Nephron progenitor cell (in vitro differentiated cells): ENCODE measurements at regions not wholly inside any gene's neighbourhood (a gene's known extent, or its start where the extent isn't known, plus 50 kb on each side); places are given as distances from the start of the nearest gene placed in this dataset.
"Not testable (repeated sequence)": the region's sequence is repeated elsewhere in the genome, so short reads cannot be mapped to it uniquely, and the experiment has no call there.

Source experiments
- DNase-seq: peaks from one replicate; pipeline ENCODE4 v3.0.0; 2021
- H3K27ac Mint-ChIP-seq: 2 replicates; pipeline ENCODE4 v1.8.0; 2021; ENCODE audit warnings: mild to moderate bottlenecking, moderate library complexity, mixed read lengths
- H3K27me3 Mint-ChIP-seq: 2 replicates; pipeline ENCODE4 v1.8.0; 2021; ENCODE audit warnings: mild to moderate bottlenecking, low read depth, mixed read lengths; ENCODE audit not compliant: poor library complexity
- H3K36me3 Mint-ChIP-seq: 2 replicates; pipeline ENCODE4 v1.8.0; 2021; ENCODE audit warnings: low read depth, mixed read lengths
- H3K4me1 Mint-ChIP-seq: 2 replicates; pipeline ENCODE4 v1.8.0; 2021; ENCODE audit warnings: mixed read lengths
- H3K4me3 Mint-ChIP-seq: 2 replicates; pipeline ENCODE4 v1.8.0; 2021; ENCODE audit warnings: mild to moderate bottlenecking, moderate library complexity, mixed read lengths
- H3K9me3 Mint-ChIP-seq: 2 replicates; pipeline ENCODE4 v1.8.0; 2021; ENCODE audit warnings: mild to moderate bottlenecking, moderate library complexity, mixed read lengths
- TF ChIP-seq, protein P1 (sequence below): fragments of 200-600 bp; sonication (generic); IDR thresholded peaks from 2 replicates; pipeline ENCODE4 v1.5.0; 2021; ENCODE audit warnings: antibody characterized with exemption

GRCh38 chr3:14268897-14269296 lies 90.3 kb downstream of the LSM3 start:
- TF ChIP-seq, protein P1, sequence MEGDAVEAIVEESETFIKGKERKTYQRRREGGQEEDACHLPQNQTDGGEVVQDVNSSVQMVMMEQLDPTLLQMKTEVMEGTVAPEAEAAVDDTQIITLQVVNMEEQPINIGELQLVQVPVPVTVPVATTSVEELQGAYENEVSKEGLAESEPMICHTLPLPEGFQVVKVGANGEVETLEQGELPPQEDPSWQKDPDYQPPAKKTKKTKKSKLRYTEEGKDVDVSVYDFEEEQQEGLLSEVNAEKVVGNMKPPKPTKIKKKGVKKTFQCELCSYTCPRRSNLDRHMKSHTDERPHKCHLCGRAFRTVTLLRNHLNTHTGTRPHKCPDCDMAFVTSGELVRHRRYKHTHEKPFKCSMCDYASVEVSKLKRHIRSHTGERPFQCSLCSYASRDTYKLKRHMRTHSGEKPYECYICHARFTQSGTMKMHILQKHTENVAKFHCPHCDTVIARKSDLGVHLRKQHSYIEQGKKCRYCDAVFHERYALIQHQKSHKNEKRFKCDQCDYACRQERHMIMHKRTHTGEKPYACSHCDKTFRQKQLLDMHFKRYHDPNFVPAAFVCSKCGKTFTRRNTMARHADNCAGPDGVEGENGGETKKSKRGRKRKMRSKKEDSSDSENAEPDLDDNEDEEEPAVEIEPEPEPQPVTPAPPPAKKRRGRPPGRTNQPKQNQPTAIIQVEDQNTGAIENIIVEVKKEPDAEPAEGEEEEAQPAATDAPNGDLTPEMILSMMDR = no peak
- H3K9me3 Mint-ChIP-seq = peaks cover 22% of the 10 kb centered on the region
- peaks cover 48% of the 10 kb centered on the region for H3K4me1 Mint-ChIP-seq
- no peaks in the 10 kb centered on the region for H3K36me3 Mint-ChIP-seq
- H3K4me3 Mint-ChIP-seq = no peak overlapping the region
- H3K27ac Mint-ChIP-seq = no peak overlapping the region
- DNase-seq = no peak
- H3K27me3 Mint-ChIP-seq = peaks cover 3% of the 10 kb centered on the region

GRCh38 chr3:14272041-14272958 lies 93.7 kb downstream of the LSM3 start:
- Mint-ChIP-seq H3K4me1 (peaks cover 53% of the 10 kb centered on the region), H3K9me3 (peaks cover 15% of the 10 kb centered on the region)
- not testable (repeated sequence) for H3K36me3 Mint-ChIP-seq, H3K27me3 Mint-ChIP-seq, H3K27ac Mint-ChIP-seq, DNase-seq, H3K4me3 Mint-ChIP-seq

DNA sequence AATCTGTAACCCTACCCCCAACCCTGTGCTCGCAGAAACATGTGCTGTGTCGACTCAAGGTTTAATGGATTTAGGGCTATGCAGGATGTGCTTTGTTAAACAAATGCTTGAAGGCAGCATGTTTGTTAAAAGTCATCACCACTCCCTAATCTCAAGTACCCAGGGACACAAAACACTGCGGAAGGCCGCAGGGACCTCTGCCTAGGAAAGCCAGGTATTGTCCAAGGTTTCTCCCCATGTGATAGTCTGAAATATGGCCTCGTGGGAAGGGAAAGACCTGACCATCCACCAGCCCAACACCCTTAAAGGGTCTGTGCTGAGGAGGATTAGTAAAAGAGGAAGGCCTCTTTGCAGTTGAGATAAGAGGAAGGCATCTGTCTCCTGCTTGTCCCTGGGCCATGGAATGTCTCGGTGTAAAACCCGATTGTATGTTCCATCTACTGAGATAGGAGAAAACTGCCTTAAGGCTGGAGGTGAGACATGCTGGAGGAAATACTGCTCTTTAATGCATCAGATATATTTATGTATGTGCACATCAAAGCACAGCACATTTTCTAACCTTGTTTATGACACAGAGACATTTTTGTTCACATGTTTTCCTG lies 94.4 kb downstream of the LSM3 start:
- not testable (repeated sequence) for DNase-seq, H3K36me3 Mint-ChIP-seq, H3K27me3 Mint-ChIP-seq, H3K4me3 Mint-ChIP-seq
- H3K4me1 Mint-ChIP-seq = peaks cover 48% of the 10 kb centered on the region
- peak overlapping the region; percentile 91 for H3K27ac Mint-ChIP-seq
- peaks cover 15% of the 10 kb centered on the region for H3K9me3 Mint-ChIP-seq

DNA sequence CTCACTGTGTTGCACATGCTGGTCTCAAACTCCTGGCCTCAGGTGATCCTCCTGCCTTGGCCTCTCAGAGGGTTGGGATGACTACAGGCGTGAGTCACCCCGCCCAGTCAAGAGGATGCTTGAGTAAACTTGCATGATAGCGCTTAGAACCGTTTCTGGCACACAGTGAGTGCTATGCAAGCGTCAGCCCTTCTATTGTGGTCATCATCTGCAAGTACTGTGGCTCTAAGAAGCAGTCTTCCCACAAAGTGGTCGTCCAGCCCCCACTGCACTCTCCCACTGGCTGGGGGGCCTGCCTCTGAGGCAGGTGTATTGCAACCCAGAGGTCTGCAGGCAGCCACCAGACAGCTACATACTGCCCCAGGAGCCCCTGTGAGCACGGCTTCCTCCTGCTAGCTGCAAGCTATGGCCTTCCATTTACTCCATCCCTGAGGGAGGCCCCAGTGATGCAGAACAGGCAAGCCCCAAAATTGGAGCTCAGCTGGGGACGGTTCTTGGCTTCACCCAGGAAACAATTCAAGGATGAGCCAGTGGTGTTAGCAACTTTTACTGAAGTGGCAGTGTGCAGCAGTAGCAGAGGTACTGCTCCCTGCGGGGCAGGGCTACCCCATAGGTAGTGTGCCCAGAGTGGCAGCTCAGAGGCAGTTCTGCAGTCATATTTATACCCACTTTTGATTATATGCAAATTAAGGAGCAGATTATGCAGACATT lies 95.4 kb downstream of the LSM3 start:
- no peak overlapping the region for H3K27ac Mint-ChIP-seq
- H3K4me1 Mint-ChIP-seq = peaks cover 57% of the 10 kb centered on the region
- TF ChIP-seq, protein P1 = no peak
- H3K9me3 Mint-ChIP-seq = peaks cover 7% of the 10 kb centered on the region
- no peak overlapping the region for H3K4me3 Mint-ChIP-seq
- peaks cover 5% of the 10 kb centered on the region for H3K27me3 Mint-ChIP-seq
- H3K36me3 Mint-ChIP-seq = no peaks in the 10 kb centered on the region
- no peak for DNase-seq

DNA sequence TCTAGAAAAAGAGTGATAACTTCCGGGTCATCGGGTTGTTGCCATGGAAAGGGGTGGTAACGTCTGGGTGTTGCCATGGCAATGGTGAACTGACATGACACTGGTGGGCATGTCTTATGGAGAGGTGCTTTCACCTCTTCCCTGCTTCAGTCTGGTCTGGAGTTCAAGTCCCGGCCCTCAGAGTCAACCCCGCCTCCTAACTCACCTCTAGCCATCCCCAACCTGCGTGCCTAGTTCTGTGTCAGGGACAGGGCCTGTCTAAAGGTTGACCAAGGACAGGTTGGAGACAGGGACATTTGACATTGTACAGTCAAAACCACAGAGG lies 96.0 kb downstream of the LSM3 start:
- TF ChIP-seq, protein P1 = no peak
- H3K36me3 Mint-ChIP-seq = no peaks in the 10 kb centered on the region
- H3K4me1 Mint-ChIP-seq = peaks cover 61% of the 10 kb centered on the region
- H3K9me3 Mint-ChIP-seq = peaks cover 2% of the 10 kb centered on the region
- H3K4me3 Mint-ChIP-seq = no peak overlapping the region
- no peak for DNase-seq
- no peak overlapping the region for H3K27ac Mint-ChIP-seq
- H3K27me3 Mint-ChIP-seq = peaks cover 5% of the 10 kb centered on the region

DNA sequence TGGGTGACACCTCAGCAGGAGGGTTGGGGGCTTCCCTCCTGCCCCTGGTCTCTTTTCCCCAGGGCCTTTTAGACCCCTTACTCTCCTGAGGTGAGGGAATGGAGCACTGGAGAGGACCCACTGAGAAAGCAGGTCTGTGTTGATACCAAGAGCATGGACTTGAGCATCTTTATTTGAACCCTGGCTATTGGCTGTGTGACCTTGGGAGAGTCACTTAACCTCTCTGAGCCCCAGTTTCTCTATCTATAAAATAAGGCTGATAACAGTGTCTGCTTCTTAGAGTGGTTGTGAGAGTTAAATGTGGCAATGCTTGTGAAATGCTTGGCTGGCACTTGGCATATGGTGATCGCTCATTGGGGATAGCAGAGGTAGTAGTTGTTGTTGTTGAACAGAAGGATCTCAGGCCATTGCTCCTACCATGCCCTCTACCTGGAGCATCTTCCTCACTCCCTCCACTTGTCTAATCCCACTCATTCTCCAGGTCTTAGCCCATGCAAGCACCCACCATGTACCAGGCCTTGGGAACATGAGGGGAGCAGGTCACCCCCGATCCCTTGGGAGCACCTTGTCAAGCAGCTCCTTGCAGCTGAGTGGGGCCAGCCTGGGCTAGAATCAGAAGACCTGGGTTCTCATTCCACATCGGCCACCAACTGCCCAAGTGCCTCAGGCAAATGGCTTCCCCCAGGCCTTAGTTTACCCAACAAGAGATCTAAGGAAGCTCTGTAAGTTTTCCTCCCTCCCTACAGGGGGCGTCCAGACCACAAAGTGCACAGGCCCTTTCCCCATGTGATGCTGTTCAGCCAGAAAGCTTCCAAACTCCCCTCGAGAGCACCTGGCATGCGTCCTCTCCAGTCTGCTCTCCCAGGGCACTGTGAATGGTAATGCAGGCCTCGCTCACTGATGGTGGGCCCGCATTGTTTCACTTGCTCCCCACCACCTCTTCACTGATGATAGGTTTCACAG lies 96.7 kb downstream of the LSM3 start:
- TF ChIP-seq, protein P1 = no peak
- Mint-ChIP-seq H3K4me1 (peaks cover 61% of the 10 kb centered on the region), H3K36me3 (no peaks in the 10 kb centered on the region), H3K27me3 (peaks cover 5% of the 10 kb centered on the region), H3K4me3 (no peak overlapping the region), H3K9me3 (no peaks in the 10 kb centered on the region), H3K27ac (no peak overlapping the region)
- no peak for DNase-seq
